Fibroblast of lung (primary cell): ENCODE measurements at regions not wholly inside any gene's neighbourhood (a gene's known extent, or its start where the extent isn't known, plus 50 kb on each side); places are given as distances from the start of the nearest gene placed in this dataset.
A peak's percentile ranks its signal among the peaks of the same experiment; 100 is the strongest.

ENCODE experiments used
- DNase-seq, 2 donors: peaks; one replicate each; pipeline versions ENCODE4 v3.0.0 to v3.0.0-alpha.2; 2010; ENCODE audit warnings: low read depth in 2 of 2
- H2AFZ ChIP-seq: 2 replicates; pipeline ENCODE4 v1.5.1; 2012; ENCODE audit warnings: low read length, control low read depth, inconsistent platforms
- H3K27ac ChIP-seq: 2 replicates; pipeline ENCODE4 v1.5.1; 2011; ENCODE audit warnings: low read length, control low read depth; ENCODE audit not compliant: insufficient read depth
- H3K27me3 ChIP-seq: 2 replicates; pipeline ENCODE4 v1.5.1; 2011; ENCODE audit warnings: mild to moderate bottlenecking, low read length; ENCODE audit not compliant: control insufficient read depth, insufficient read depth
- H3K36me3 ChIP-seq: 2 replicates; pipeline ENCODE4 v1.5.1; 2011; ENCODE audit warnings: low read length; ENCODE audit not compliant: control insufficient read depth, insufficient read depth
- H3K4me1 ChIP-seq: 2 replicates; pipeline ENCODE4 v1.5.1; 2011; ENCODE audit warnings: low read length; ENCODE audit not compliant: control insufficient read depth, insufficient read depth; ENCODE audit errors: extremely low read depth
- H3K4me2 ChIP-seq: 2 replicates; pipeline ENCODE4 v1.5.1; 2011; ENCODE audit warnings: low read length, control low read depth; ENCODE audit not compliant: insufficient read depth; ENCODE audit errors: extremely low read depth
- H3K4me3 ChIP-seq, 4 experiments: fragments of 200-600 bp in 1 of 4; sonication (generic) in 1 of 4; replicated peaks in 1 of 4; 2 replicates each; pipeline ENCODE4 v1.5.1; 2011 to 2016; ENCODE audit warnings: low read length in 4 of 4, low read depth in 3 of 4, mild to moderate bottlenecking in 3 of 4, control low read depth in 2 of 4, inconsistent platforms in 1 of 4, mixed read lengths in 1 of 4; ENCODE audit not compliant: insufficient read depth in 1 of 4; ENCODE audit errors: control extremely low read depth in 1 of 4
- H3K79me2 ChIP-seq: 2 replicates; pipeline ENCODE4 v1.5.1; 2012; ENCODE audit warnings: mild to moderate bottlenecking, low read length, inconsistent platforms; ENCODE audit not compliant: control insufficient read depth, insufficient read depth
- H3K9ac ChIP-seq: 2 replicates; pipeline ENCODE4 v1.5.1; 2011; ENCODE audit warnings: mild to moderate bottlenecking, low read length, control low read depth; ENCODE audit not compliant: insufficient read depth
- H3K9me3 ChIP-seq: 2 replicates; pipeline ENCODE4 v1.5.1; 2012; ENCODE audit warnings: low read depth, low read length; ENCODE audit not compliant: control insufficient read depth, insufficient read depth
- H4K20me1 ChIP-seq: 2 replicates; pipeline ENCODE4 v1.5.1; 2011; ENCODE audit warnings: low read length; ENCODE audit not compliant: control insufficient read depth, insufficient read depth; ENCODE audit errors: extremely low read depth
- CTCF ChIP-seq, 2 donors: IDR thresholded peaks in 1 of 2; conservative IDR thresholded peaks in 1 of 2; 1 replicate in 1 of 2; 2 replicates in 1 of 2; pipeline ENCODE4 v1.5.1; 2011 to 2012; ENCODE audit warnings: low read length in 2 of 2, control low read depth in 1 of 2, inconsistent platforms in 1 of 2, low read depth in 1 of 2, mild to moderate bottlenecking in 1 of 2
- EZH2 ChIP-seq: IDR thresholded peaks from 2 replicates; pipeline ENCODE4 v1.5.1; 2012; ENCODE audit warnings: low read length, control low read depth, mild to moderate bottlenecking; ENCODE audit errors: missing control alignments

GRCh38 chr5:36521219-36521618 lies 85.2 kb upstream of the SLC1A3 start:
- Histone ChIP-seq H2AFZ (no peak overlapping the region), H3K4me1 (no peaks in the 10 kb centered on the region), H3K79me2 (no peaks in the 10 kb centered on the region), H3K27me3 (no peaks in the 10 kb centered on the region), H4K20me1 (no peaks in the 10 kb centered on the region), H3K27ac (no peak overlapping the region), H3K36me3 (no peaks in the 10 kb centered on the region), H3K9ac (no peak overlapping the region), H3K4me2 (no peak overlapping the region), H3K9me3 (no peaks in the 10 kb centered on the region), H3K4me3 (no peak overlapping the region)
- DNase-seq, result no peak
- no peak for TF ChIP-seq CTCF (conservative IDR thresholded peaks at IDR 0.05 in 1 of 2, IDR thresholded peaks at IDR 0.05 in 1 of 2; ENCODE audit: low read depth in 1 of 2, low read length in 2 of 2)
- no peak for TF ChIP-seq EZH2

GRCh38 chr5:36521838-36522745 lies 84.3 kb upstream of the SLC1A3 start:
- Histone ChIP-seq H2AFZ (no peak overlapping the region), H3K4me3 (no peak overlapping the region), H3K4me1 (no peaks in the 10 kb centered on the region), H3K9me3 (no peaks in the 10 kb centered on the region), H3K4me2 (no peak overlapping the region), H3K9ac (no peak overlapping the region), H3K36me3 (no peaks in the 10 kb centered on the region), H3K79me2 (no peaks in the 10 kb centered on the region), H3K27me3 (no peaks in the 10 kb centered on the region), H4K20me1 (no peaks in the 10 kb centered on the region), H3K27ac (no peak overlapping the region)
- TF ChIP-seq CTCF (conservative IDR thresholded peaks at IDR 0.05 in 1 of 2, IDR thresholded peaks at IDR 0.05 in 1 of 2; ENCODE audit: low read depth in 1 of 2, low read length in 2 of 2) (no peak), EZH2 (no peak)
- peak in 1 of 2 donors; percentile 42 for DNase-seq

GRCh38 chr5:36522746-36523065 lies 83.7 kb upstream of the SLC1A3 start:
- no peaks in the 10 kb centered on the region for H3K79me2 ChIP-seq
- no peak overlapping the region for H3K4me3 ChIP-seq
- H3K9ac ChIP-seq, result no peak overlapping the region
- no peak overlapping the region for H2AFZ ChIP-seq
- no peaks in the 10 kb centered on the region for H3K9me3 ChIP-seq
- H4K20me1 ChIP-seq, result no peaks in the 10 kb centered on the region
- no peak overlapping the region for H3K4me2 ChIP-seq
- H3K27me3 ChIP-seq, result no peaks in the 10 kb centered on the region
- H3K4me1 ChIP-seq, result no peaks in the 10 kb centered on the region
- TF ChIP-seq CTCF (conservative IDR thresholded peaks at IDR 0.05 in 1 of 2, IDR thresholded peaks at IDR 0.05 in 1 of 2; ENCODE audit: low read depth in 1 of 2, low read length in 2 of 2), result no peak
- H3K36me3 ChIP-seq, result no peaks in the 10 kb centered on the region
- DNase-seq, result no peak
- no peak overlapping the region for H3K27ac ChIP-seq
